ENCODE measurements at regions not wholly inside any gene's neighbourhood (a gene's known extent, or its start where the extent isn't known, plus 50 kb on each side); places are given as distances from the start of the nearest gene placed in this dataset.
"Not testable (repeated sequence)": the region's sequence is repeated elsewhere in the genome, so short reads cannot be mapped to it uniquely, and the experiment has no call there.

DNA sequence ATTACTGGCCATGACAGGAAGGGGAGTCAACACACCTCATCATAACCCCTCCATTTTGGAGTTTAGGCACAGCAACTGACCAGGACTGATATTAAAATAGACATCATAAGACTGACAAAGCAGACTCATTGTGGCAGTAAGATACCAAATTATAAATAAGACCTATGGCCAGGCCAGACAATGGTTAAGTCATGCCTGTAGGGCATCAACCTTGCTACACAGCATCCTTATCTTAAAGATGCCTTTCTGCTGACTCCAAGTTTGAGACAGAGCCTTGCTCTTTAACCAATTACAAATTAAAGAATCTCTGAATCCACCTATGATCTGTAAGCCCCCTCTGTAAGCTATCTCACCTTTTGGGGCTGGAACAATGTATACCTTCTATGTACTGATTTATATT is 65.5 kb downstream of the VCX2 start:
- no peak for ATAC-seq

DNA sequence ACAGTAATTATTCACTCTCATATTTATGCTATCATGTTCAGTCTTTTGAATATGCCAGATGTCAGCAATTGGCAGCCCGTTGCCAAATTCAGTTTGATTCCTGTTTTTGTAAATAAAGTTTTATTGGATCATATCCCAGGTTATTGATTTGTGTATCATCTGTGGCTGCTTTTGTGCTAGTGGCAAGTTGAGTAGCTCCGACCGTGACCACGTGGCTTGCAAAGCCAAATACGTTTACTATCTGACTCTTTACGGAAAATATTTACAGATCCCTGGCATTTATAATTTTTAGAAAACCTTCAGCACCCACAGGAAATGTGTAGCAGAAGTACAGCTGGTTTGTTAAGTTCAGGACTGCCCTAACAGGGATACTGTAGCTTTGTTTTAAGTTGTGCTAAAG is 67.4 kb downstream of the VCX2 start:
- ATAC-seq: no peak

DNA sequence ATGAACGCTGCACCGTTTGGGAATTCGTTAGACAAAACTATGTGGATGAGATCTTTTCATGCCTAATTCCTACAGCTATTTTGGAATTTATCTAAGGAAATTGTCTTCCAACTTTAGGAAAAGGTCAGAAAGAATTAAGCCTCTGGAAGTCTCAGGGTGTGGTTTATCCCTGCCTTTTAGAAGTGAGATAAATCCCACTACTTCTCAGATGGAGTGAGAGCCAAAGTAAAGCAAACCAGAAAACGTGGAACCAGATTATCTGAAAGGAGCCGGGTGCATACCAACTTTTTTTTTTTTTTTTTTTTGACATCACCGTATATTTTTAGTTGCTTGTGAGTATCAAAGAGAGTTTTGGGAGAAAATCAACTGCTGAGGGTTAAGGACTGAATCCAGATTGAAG is 79.6 kb downstream of the VCX2 start:
- no peak for ATAC-seq

DNA sequence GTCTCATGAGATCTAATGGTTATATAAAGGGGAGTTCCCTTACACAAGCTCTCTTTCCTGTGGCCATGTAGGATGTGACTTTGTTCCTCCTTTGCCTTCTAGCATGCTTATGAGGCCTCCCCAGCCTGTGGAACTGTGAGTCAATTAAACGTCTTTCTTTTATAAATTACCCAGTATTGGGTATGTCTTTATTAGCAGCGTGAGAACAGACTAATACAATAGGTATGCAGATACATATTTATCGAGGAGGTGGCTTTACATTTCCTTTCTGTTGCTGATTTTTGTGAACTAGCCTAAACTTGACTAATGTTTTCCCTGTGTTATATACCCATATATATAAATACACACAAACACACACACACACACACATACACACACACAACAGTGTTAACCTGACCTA is 80.2 kb downstream of the VCX2 start:
- ATAC-seq: no peak

DNA sequence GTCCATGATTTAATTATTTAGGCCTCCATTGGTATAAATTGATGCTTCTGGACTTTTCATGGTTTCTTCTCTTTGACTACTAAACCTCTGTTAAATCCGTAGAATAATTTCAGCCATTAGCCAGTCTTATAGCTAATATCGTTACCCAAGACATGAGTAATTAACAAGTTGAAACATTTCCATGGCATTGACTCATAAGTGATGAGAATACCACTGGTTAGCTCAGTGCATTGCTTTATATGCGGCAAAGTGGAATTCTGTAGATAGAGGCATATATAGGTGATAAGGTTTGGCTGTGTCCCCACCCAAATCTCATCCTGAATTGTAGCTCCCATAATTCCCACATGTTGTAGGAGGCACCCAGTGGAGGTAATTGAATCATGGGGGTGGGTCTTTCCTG is 80.6 kb downstream of the VCX2 start:
- ATAC-seq: peak; percentile 71

DNA sequence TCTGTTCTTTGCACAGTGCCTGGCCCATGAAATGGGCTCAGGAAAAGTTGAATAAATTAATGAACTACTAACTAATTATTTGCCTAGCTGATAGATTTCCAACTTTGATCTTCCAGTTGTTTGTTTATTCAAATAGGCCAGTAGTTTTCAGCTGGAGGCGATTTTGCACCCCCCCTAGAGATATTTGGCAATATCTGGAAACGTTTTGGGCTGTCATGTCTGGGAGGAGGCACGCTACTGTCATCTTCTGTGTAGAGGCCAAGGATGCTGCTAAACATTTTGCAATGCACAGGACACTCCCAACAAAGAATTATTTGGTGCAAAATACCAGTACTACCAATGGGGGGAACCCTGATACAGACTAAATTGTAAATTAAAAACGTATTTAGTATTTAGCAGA is 81.9 kb downstream of the VCX2 start:
- ATAC-seq: no peak

DNA sequence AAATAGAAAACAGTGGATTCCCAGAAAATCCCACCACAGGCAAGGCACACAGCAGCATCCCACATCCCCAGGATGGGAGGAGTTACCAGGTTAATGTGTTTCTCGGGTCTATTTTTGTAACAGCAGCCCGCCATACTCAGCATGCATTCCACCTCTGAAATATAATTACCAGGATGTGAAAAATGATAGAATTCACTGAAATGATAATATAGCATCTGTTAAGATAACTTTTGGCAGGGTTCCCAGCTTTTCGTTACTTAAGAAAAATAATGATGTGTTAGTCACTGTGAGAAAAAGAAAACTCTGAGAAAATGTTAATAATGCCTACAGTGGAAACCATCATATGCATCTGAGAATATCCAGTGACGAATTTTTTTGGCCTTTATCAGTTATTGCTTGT is 87.1 kb downstream of the VCX2 start:
- ATAC-seq: no peak

DNA sequence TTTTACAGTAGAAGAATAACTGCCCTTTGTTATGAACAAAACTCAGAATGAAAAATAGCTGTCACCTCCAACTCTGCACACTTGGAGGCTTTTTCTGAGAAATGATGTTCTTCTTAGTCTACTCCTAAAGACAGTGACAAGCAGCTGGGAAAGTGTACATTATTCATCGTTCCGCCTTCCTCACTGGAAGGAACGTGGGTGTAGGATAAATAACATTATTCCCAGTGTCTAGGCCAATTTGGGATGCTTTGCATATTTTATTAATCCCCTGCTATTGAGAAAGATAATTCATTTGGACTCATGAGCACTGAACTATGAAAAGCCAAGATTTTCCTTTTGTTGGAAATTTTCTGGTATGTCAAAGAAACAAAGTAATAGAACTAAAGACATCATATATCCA is 87.8 kb downstream of the VCX2 start:
- ATAC-seq: no peak

DNA sequence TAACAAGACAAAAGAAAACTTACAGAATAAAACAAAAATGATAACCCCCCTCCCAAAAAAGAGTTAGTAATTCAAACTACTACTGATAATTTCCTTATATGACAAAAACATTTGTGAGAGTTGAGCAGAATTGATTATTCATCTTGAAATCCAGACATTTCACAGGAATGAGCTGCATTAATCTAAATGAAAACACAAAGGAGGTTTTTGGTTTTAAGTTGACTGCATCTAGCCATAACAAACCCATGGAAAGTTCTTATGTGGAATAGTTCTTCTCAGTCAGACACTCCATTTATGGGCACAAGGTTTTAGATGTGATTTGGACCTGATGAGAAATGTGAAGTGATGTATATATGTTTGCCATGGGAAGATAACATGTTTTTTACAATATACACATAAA is 95.4 kb downstream of the VCX2 start:
- ATAC-seq: no peak

DNA sequence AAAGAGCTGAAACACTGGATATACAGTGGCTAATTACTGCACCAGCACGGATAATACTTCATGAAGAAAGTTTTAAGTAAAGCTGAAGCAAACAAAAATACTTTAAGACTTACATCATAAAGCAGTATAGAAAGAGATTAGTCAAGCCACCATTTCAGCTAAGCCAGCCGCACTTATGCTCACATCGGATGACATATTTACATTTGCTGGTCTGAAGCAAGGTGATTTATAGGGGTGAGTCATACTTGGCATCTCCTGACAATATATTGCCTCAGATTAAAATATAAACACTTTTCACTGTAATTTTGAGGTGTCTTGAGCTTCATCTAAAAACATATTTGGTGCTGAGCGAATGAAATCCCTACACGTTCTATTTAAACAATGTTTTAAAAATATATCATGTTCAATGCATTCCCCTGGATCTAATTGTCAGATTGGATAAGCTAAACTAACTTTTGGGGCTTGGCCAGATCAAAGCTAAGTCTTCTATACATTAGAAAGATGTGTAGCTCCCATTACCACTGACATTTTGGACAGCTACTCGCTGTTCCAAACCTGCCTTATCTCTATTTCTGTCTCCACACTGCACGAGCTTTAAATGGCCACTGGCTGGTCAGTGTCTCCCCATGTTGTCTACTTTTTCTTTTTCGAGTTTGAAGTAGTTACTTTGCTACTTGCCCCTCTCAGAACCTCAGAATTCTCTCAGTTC is 103.2 kb downstream of the VCX2 start:
- peak; percentile 95 for ATAC-seq

DNA sequence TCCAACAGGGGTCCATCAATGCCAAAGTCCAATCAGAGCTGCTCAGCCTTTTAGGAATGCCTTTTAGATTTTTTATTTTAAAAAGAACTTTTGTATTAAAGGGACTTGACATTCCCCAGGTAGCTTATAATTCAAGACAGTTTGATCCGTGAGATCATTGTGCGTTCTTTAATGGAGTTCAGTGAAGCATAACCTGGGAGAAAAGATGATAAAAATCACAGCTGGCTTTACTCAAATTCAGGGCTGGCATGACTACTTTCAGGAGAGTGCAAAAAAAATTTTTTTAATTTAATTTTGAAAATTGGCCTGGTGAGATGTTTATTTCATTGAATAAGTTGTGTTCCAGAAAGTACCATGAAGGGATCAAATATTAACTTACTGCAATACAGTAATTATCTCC is 118.2 kb downstream of the VCX2 start:
- no peak for ATAC-seq

DNA sequence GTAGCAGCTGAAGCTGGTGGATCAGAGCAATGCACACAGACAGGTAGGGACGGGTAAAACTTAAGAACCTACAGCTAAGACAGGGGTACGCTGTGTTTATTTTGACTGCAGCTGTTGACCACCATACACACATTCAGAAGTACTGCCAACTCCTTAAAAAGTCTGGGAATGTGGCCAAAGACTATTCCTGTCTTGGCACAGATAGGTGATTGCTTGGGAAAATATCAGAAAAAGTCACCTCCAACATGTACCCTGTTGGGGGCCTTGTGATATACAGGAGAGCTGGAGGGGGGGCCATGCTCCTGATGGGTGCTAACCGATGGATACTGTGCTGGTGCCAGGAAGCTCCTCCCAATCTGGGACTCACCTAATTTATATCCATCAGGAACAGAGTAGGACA is 121.2 kb downstream of the VCX2 start:
- no peak for ATAC-seq

DNA sequence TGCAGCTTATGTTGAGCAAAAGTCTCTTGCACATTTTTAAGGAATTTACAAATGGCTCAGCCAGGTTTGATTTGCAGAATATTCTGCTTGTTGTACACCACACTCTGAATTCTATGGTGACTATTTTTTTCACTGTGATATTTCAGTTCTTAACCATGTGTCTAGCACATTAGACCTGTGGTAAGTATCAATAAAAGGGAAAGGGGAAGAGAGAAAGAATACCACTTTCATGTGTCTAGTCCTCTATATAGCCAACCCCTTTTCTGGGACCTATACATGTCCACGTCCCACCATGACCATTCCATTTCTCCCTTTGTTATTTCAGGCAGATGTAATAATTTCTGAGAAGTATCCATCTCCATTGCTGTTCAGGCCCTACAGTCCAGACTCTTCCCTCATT is 121.3 kb upstream of the PNPLA4 start:
- ATAC-seq: no peak

DNA sequence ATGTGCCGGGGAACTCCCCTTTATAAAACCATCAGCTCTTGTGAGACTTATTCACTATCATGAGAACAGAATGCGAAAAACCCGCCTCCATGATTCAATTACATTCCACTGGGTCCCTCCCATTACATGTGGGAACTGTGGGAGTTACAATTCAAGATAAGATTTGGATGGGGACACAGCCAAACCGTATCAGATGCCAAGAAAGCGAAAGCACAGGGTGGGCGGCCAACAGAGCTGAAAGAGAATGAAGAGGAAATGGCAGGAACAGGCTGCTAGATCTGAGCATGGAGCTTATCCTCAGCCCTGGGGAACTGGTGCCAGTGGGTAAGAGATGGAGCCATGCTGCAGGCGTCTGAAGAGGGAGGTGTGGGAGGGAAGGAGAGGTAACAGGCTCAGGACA is 117.7 kb upstream of the PNPLA4 start:
- ATAC-seq: no peak

DNA sequence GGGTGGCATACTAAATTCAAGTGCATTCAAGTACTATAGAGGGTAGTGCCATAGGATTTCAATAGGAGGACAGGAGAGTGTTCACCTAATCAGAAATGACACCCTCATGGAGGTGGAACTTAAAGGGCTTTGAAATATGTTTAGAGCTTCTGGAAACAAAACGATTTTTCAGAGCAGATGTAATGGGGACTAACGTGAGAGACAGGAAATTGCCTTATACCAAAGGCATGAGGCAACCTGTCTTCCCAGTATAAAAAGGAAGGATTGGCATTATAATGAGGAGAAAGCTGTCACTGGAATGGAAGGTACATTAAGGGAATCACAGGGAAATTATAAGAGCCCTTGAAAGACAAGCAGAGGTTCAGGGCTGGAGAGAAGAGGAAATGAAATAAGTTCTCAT is 116.3 kb upstream of the PNPLA4 start:
- no peak for ATAC-seq

DNA sequence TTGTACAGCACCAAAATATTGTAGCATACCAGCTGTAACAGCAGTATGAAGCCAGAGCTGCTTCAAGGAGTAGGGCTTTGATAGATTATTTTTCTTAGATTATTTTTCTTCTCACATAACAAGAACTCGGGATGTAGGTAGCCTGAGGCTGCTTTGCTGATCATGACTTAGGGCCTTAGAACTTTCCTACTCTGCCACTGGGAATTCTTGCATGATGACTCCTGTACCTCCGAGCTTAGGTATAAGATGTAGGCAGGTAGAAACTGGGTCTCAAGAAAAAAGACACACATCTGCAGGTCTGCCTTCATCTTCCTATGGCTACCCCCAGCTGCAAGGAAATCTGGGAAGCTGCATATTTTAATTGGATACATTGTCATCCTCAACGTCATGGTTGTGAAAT is 115.9 kb upstream of the PNPLA4 start:
- no peak for ATAC-seq

DNA sequence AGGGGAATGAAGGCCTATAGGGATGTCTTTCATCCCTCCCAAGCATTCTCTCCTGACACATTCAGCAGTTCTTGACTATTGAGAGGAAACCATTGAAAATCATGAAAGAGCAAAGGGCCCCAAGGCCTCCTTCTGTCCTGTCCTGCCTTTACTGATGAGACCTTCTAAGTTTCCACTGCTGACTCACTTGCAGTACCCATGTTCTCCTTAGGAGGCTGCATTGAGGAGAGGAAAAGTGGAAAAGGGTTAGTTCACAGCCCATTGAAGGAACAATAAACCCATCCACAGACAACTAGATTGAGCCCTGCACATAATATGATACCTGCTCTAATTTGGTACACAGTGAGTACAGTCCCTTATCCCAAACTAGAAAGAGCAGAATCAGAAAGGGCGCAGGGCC is 115.1 kb upstream of the PNPLA4 start:
- ATAC-seq: peak; percentile 50

DNA sequence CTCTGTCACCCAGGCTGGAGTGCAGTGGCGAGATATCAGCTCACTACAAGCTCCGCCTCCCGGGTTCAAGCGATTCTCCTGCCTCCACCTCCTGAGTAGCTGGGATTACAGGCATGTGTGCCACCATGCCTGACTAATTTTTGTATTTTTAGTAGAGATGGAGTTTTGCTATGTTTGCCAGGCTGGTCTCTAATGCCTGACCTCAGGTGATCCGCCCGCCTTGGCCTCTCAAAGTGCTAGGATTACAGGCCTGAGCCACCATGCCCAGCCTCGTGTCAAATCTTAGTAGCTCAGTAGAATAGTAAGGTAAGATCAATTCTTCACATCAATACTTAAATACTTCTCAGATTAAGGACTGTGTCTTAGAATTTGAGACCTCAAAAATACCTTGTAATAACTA is 112.5 kb upstream of the PNPLA4 start:
- ATAC-seq: not testable (repeated sequence)

DNA sequence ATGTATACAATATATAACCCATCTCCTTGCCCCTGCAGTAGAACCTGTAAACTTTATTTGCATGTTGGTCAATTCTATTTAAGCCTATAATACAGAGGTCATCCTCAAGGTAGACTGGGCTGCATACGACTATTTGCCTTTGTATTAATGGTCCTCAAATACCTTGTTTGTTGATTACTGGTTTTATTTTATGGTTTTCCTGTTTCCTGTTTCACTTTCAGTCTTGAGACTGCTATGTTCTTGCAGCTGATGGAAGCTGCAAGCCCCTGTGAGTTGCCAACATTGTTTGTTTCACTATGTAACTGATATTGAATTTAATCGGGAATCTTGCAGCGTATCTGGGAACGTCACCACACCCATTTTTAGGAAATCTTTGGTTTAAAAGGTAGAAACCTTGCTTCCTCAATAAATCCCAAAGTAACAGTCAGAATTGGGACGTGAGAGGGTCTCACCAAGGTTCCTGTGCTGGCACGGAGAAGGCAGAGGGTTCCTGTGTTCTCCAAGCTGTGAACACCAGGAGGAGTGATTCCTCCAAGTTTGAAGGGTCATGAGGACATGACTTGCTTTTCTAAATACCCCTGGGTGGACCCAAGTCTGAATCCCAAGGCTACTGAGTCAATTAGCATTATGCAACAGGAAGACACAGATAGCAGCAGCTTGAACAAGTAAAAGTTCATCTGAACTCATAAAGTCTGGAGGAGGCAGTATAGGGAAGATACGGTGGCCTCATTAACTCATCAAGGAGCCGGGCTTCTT is 110.6 kb upstream of the PNPLA4 start:
- ATAC-seq: no peak

DNA sequence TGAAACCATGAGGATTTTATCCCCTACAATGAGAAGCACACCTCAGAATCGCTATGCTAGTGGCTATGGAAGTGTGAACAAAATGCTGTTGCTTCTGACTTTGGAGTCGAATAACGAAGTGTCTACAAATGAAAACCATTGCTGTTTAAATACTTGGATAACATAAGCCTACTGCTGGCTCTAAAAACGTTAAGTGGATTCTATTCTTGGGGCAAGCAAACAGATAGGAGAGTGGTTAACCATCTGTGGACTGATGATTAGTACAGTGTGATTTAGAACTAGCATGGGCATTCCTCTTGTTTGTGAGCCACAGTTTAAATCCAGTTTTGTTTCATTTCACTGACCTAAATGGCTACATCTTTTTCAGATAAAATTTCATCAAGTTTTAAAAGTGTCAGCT is 109.7 kb upstream of the PNPLA4 start:
- ATAC-seq: no peak

DNA sequence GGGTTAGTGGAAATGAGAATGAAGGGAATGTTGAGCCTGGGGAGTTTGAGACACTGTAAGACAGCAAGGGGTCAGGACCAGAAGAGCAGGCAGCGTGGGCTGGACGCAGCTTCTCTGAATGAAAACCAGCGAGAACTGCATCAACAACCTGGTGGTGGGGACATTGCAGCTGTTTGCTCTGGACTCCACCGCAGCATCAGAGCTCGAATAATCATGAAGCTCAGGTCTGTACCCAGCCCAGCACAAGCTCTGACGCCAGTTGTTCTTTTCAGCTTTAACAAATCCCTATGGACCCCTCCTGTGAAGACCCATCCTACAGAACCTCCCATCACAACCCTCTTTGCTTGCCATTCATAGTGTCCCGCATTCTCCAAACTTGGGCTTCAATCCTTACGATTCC is 106.8 kb upstream of the PNPLA4 start:
- ATAC-seq: no peak

DNA sequence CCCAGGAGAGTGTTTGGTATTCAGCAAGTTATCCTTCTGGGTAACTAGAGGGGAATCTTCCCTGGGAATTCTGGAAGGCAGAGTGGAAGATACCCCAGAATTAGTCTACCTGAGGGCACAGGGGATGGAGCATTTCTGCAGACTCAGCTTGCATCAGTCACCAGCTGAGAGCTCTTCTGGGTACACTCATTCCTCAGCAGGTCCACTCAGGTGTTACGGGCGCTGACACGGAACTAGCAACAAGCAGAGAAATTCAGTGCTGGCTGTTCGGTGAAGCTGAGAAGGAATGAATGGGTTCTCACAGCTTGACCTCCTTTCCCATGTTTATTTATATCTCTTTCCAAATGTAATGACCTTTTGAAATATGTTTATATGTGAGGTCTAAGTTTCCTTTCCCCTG is 106.0 kb upstream of the PNPLA4 start:
- ATAC-seq: no peak

DNA sequence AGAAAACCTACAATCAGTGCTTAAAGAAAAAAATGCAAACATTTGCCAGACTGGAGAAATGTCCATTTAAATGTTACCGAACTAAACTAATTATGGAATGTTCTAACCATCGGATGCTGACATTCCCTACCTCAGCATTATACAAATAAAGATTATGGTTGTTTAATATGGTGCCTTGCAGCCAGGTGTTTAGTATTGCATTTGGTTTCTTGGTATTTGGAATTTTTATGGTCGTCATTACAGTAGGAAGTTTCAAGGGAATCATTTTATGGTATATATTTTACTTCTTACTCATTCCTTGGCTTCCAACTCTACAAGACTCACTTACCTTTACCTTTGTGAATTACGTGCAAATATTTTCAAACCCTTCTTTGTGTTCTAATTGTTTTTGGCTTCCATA is 103.1 kb upstream of the PNPLA4 start:
- no peak for ATAC-seq

DNA sequence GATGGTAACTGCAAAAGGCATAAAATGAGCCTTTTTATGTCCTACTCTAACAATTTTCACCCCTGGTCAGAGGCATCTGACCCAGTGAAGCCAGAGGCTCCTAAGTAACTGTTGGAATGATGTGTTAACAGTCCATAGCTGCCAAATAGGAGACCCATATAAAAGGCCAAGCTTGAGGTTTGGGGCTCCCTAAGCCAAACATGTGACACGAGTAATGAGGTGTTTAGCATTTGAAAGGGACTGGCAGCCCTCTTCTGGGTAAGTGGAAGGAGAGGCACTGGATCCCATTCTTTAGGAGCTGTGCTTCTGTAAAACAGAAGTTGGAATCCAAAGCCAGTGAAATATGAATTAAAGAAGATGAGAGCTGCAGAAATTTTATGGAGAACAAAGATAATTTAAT is 100.6 kb upstream of the PNPLA4 start:
- no peak for ATAC-seq

DNA sequence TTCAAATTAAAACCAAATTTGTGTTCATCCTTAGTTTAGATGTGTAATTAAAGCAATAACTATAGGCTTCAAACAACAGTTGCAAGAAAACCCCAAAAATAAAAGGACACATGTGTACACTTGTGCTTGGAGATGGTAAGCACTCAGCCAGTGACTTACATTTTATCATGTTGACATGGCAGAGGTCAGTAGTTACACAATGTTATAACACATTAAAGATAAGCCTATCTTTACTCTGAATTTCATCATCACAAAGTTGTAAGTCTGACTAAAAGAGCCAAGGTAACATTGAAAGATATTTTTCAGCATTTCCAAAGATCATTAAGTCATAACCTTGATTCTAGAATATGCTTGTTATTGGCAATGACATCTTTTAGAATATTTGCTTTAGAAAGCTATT is 98.5 kb upstream of the PNPLA4 start:
- ATAC-seq: no peak

All from esophagus mucosa (tissue), 1 donor.